CD8-positive, alpha-beta memory T cell (primary cell): ENCODE measurements at regions not wholly inside any gene's neighbourhood (a gene's known extent, or its start where the extent isn't known, plus 50 kb on each side); places are given as distances from the start of the nearest gene placed in this dataset.

ENCODE experiments used
- CTCF ChIA-PET: fragments of 350-600 bp; sonication (Branson Sonifier 250); formaldehyde crosslinking; loops from one replicate; lab custom pipeline; 2021; ENCODE audit warnings: antibody characterized with exemption; lab: Charles Lee
- POLR2A ChIA-PET: fragments of 350-600 bp; sonication (Branson Sonifier 250); formaldehyde crosslinking; loops from one replicate; lab custom pipeline; 2021; ENCODE audit warnings: antibody characterized with exemption; lab: Charles Lee
- DNase-seq, 5 donors: peaks; one replicate each; pipeline versions ENCODE4 v3.0.0 to v3.0.0-alpha.2; 2020 to 2022; ENCODE audit warnings: mixed read lengths in 1 of 5
- H3K27ac ChIP-seq: one replicate; pipeline ENCODE4 v1.7.0; 2013; ENCODE audit warnings: low read depth, mild to moderate bottlenecking, low read length, moderate library complexity
- H3K27me3 ChIP-seq: 2 replicates; pipeline ENCODE4 v1.7.0; 2013; ENCODE audit warnings: low read length, mild to moderate bottlenecking; ENCODE audit not compliant: insufficient read depth, poor library complexity, severe bottlenecking
- H3K36me3 ChIP-seq: 2 replicates; pipeline ENCODE4 v1.7.0; 2013; ENCODE audit warnings: mild to moderate bottlenecking, low read length, moderate library complexity; ENCODE audit not compliant: insufficient read depth
- H3K4me1 ChIP-seq: 2 replicates; pipeline ENCODE4 v1.7.0; 2013; ENCODE audit warnings: mild to moderate bottlenecking, low read length, moderate library complexity; ENCODE audit not compliant: insufficient read depth
- H3K4me3 ChIP-seq: 2 replicates; pipeline ENCODE4 v1.7.0; 2013; ENCODE audit warnings: mild to moderate bottlenecking, low read length
- H3K9me3 ChIP-seq: 2 replicates; pipeline ENCODE4 v1.7.0; 2013; ENCODE audit warnings: mild to moderate bottlenecking, low read length
- H3K27ac Mint-ChIP-seq, 8 donors: one replicate each; pipeline ENCODE4 v1.8.0; 2020 to 2021; ENCODE audit warnings: mixed read lengths in 8 of 8, mild to moderate bottlenecking in 6 of 8, inconsistent platforms in 3 of 8, moderate library complexity in 3 of 8
- H3K27me3 Mint-ChIP-seq, 2 donors: one replicate each; pipeline ENCODE4 v1.8.0; 2020 to 2021; ENCODE audit warnings: mixed read lengths in 2 of 2, mild to moderate bottlenecking in 1 of 2, moderate library complexity in 1 of 2
- H3K36me3 Mint-ChIP-seq, 3 donors: one replicate each; pipeline ENCODE4 v1.8.0; 2020 to 2021; ENCODE audit warnings: mixed read lengths in 3 of 3, inconsistent platforms in 1 of 3, mild to moderate bottlenecking in 1 of 3
- H3K4me1 Mint-ChIP-seq, 3 donors: one replicate each; pipeline ENCODE4 v1.8.0; 2020 to 2021; ENCODE audit warnings: mixed read lengths in 3 of 3, inconsistent platforms in 1 of 3, mild to moderate bottlenecking in 1 of 3
- H3K4me3 Mint-ChIP-seq, 7 donors: one replicate each; pipeline ENCODE4 v1.8.0; 2020 to 2021; ENCODE audit warnings: mixed read lengths in 7 of 7, mild to moderate bottlenecking in 6 of 7, moderate library complexity in 4 of 7, inconsistent platforms in 2 of 7
- H3K9me3 Mint-ChIP-seq, 5 donors: one replicate each; pipeline ENCODE4 v1.8.0; 2020 to 2022; ENCODE audit warnings: mixed read lengths in 5 of 5, mild to moderate bottlenecking in 3 of 5, moderate library complexity in 2 of 5, inconsistent platforms in 1 of 5

- Histone ChIP-seq H3K9me3 (no peaks in the 10 kb centered on the region), H3K4me3 (no peak overlapping the region), H3K4me1 (no peaks in the 10 kb centered on the region), H3K27me3 (no peaks in the 10 kb centered on the region), H3K36me3 (no peaks in the 10 kb centered on the region), H3K27ac (no peak overlapping the region)
- Mint-ChIP-seq H3K9me3 (no peaks in the 10 kb centered on the region), H3K36me3 (no peaks in the 10 kb centered on the region), H3K4me1 (no peaks in the 10 kb centered on the region), H3K27me3 (no peaks in the 10 kb centered on the region), H3K27ac (no peak overlapping the region), H3K4me3 (no peak overlapping the region)
- CTCF ChIA-PET = no interaction called here
- DNase-seq = no peak
- POLR2A ChIA-PET = no interaction called here
These were observed 513.1 kb upstream of the CBLB start for GRCh38 chr3:106381939-106382335.

- ChIA-PET CTCF (no interaction called here), POLR2A (no interaction called here)
- Histone ChIP-seq H3K36me3 (no peaks in the 10 kb centered on the region), H3K27me3 (no peaks in the 10 kb centered on the region), H3K9me3 (no peaks in the 10 kb centered on the region), H3K4me3 (no peak overlapping the region), H3K27ac (no peak overlapping the region), H3K4me1 (no peaks in the 10 kb centered on the region)
- H3K4me1 Mint-ChIP-seq = no peaks in the 10 kb centered on the region
- H3K27ac Mint-ChIP-seq = no peak overlapping the region
- H3K9me3 Mint-ChIP-seq = no peaks in the 10 kb centered on the region
- no peak for DNase-seq
- H3K4me3 Mint-ChIP-seq = no peak overlapping the region
- peaks cover 0 to 1% of the 10 kb centered on the region in 2 donors for H3K27me3 Mint-ChIP-seq
- no peaks in the 10 kb centered on the region for H3K36me3 Mint-ChIP-seq
These were observed 517.2 kb upstream of the CBLB start for GRCh38 chr3:106386050-106386449.

- H3K9me3 Mint-ChIP-seq = no peaks in the 10 kb centered on the region
- DNase-seq = no peak
- no peaks in the 10 kb centered on the region for H3K4me1 Mint-ChIP-seq
- no peak overlapping the region for H3K4me3 Mint-ChIP-seq
- H3K36me3 ChIP-seq = no peaks in the 10 kb centered on the region
- no peaks in the 10 kb centered on the region for H3K4me1 ChIP-seq
- H3K9me3 ChIP-seq = no peaks in the 10 kb centered on the region
- ChIA-PET POLR2A (no interaction called here), CTCF (no interaction called here)
- no peak overlapping the region for H3K27ac ChIP-seq
- H3K4me3 ChIP-seq = no peak overlapping the region
- no peak overlapping the region for H3K27ac Mint-ChIP-seq
- H3K36me3 Mint-ChIP-seq = no peaks in the 10 kb centered on the region
- H3K27me3 ChIP-seq = no peaks in the 10 kb centered on the region
- peaks cover 0 to 1% of the 10 kb centered on the region in 2 donors for H3K27me3 Mint-ChIP-seq
These were observed 524.1 kb upstream of the CBLB start for GRCh38 chr3:106392915-106393314.

DNA sequence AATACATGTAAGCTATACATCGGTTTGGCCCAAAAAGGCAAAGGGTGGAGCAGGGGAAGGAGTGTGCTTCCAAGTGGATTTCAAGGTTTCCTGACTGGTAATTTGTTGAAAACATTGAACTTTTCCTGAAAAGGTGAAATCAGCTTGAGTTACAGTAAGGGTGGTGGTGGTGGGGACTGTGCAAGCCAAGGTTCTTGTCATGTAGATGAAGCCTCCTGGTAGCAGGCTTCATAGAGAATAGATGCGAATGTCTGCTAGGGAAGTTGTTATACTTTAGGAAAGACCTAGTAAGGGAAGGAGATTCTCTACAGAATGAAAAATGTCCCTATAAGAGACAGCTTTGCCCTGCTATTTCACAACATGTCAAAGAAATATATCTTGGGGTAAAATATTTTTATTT is 528.2 kb upstream of the CBLB start:
- Mint-ChIP-seq H3K27ac (no peak overlapping the region), H3K4me3 (no peak overlapping the region)
- POLR2A ChIA-PET = no interaction called here

DNA sequence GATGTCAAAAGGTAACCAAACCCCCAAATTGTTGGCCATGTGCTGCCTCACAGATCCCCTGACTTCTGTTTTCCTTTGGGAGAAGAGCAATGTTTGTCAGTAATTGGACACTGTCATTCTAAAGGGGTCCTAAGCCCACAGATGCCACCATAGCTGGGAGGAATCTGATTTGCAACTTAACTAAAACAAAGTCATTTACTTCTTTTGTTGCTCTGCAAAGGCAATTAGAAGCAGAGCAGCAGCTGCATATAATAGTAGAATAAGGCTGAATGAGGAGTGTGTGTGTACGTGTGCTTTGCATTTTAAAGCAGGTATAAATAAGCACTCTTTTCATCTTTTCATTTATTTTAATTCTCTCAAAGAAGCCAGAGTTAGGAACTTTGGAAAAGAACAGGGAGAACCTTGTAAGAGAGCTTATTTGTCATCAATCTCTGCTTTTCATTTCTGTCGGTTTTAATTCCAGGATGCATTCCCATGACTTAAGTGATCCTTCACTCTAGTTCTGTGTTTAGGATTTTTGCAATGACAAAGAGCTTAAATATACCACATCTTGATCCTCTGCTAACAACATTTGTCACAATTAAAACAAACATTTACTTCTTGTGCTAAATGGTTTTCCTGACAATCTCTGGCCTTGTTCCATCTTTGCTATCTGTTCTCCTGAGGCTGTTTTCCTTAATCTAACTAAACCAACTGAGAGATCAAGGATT is 530.2 kb upstream of the CBLB start:
- Mint-ChIP-seq H3K27me3 (no peaks in the 10 kb centered on the region), H3K36me3 (no peaks in the 10 kb centered on the region), H3K9me3 (no peaks in the 10 kb centered on the region), H3K4me3 (no peak overlapping the region), H3K4me1 (no peaks in the 10 kb centered on the region), H3K27ac (no peak overlapping the region)
- no peaks in the 10 kb centered on the region for H3K4me1 ChIP-seq
- no peaks in the 10 kb centered on the region for H3K27me3 ChIP-seq
- DNase-seq = no peak
- CTCF ChIA-PET = interaction anchor here (0.8 to 1.1 kb wide), 2 partner anchors 11 to 12 kb away, joined by 3 read pairs; no protein-coding TSS in a partner anchor
- POLR2A ChIA-PET = no interaction called here
- H3K9me3 ChIP-seq = no peaks in the 10 kb centered on the region
- no peak overlapping the region for H3K27ac ChIP-seq
- no peak overlapping the region for H3K4me3 ChIP-seq
- H3K36me3 ChIP-seq = no peaks in the 10 kb centered on the region

More for the DNA sequence above, 528.2 kb upstream of the CBLB start:
- Mint-ChIP-seq H3K9me3 (no peaks in the 10 kb centered on the region), H3K4me1 (no peaks in the 10 kb centered on the region), H3K36me3 (no peaks in the 10 kb centered on the region), H3K27me3 (no peaks in the 10 kb centered on the region)
- Histone ChIP-seq H3K4me3 (no peak overlapping the region), H3K36me3 (no peaks in the 10 kb centered on the region), H3K27me3 (no peaks in the 10 kb centered on the region), H3K4me1 (no peaks in the 10 kb centered on the region), H3K27ac (no peak overlapping the region), H3K9me3 (no peaks in the 10 kb centered on the region)
- CTCF ChIA-PET = interaction anchor here (1.0 kb wide), 1 partner anchor 21 kb away, joined by 3 read pairs; no protein-coding TSS in a partner anchor
- DNase-seq = no peak

- no peak overlapping the region for H3K4me3 Mint-ChIP-seq
- no peaks in the 10 kb centered on the region for H3K9me3 Mint-ChIP-seq
- H3K27me3 ChIP-seq = no peaks in the 10 kb centered on the region
- no peak overlapping the region for H3K27ac ChIP-seq
- H3K36me3 ChIP-seq = no peaks in the 10 kb centered on the region
- H3K36me3 Mint-ChIP-seq = no peaks in the 10 kb centered on the region
- H3K9me3 ChIP-seq = no peaks in the 10 kb centered on the region
- H3K27ac Mint-ChIP-seq = no peak overlapping the region
- no peaks in the 10 kb centered on the region for H3K27me3 Mint-ChIP-seq
- no peaks in the 10 kb centered on the region for H3K4me1 ChIP-seq
- ChIA-PET CTCF (interaction anchor here (0.8 kb wide), 1 partner anchor 12 kb away, joined by 3 read pairs; no protein-coding TSS in a partner anchor), POLR2A (no interaction called here)
- H3K4me1 Mint-ChIP-seq = no peaks in the 10 kb centered on the region
- DNase-seq = no peak
- no peak overlapping the region for H3K4me3 ChIP-seq
These were observed 530.9 kb upstream of the CBLB start for GRCh38 chr3:106399761-106400160.

DNA sequence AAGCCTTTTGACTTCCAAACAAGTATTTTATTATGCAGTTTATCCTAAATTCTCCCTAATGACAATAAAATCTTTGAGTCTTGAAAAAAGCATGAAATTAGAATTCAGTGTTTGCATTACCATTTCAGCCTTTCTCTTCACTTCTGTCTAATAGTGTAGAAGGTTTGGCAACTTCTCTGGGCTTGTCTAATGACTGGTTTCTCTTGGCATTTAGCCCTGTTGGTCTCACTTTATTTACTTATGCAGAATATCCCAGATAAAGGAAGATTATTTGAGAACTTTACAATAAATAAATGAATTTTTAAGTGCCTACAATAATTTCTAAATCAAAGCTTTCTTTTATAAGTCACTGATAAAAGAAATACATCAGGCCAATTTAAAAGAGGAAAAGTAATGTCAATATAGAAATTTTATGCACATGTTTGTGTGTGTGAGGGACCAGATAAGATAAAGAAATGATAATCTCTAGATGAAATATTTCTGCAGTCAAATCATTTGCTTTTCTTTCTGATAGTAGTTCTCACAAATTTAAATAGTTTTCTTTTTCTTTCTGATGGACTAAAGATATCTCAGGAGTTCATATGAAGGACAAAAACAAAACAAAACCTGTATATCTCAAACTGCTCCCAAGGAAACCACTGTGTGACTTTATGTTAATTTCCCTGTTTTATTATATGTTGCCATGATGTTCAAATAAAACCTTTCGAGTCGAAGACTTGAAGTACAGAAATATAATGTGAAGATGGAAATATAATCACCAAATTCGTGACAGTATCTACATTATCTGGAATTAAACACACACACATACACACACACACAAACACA is 533.1 kb upstream of the CBLB start:
- no peaks in the 10 kb centered on the region for H3K27me3 Mint-ChIP-seq

DNA sequence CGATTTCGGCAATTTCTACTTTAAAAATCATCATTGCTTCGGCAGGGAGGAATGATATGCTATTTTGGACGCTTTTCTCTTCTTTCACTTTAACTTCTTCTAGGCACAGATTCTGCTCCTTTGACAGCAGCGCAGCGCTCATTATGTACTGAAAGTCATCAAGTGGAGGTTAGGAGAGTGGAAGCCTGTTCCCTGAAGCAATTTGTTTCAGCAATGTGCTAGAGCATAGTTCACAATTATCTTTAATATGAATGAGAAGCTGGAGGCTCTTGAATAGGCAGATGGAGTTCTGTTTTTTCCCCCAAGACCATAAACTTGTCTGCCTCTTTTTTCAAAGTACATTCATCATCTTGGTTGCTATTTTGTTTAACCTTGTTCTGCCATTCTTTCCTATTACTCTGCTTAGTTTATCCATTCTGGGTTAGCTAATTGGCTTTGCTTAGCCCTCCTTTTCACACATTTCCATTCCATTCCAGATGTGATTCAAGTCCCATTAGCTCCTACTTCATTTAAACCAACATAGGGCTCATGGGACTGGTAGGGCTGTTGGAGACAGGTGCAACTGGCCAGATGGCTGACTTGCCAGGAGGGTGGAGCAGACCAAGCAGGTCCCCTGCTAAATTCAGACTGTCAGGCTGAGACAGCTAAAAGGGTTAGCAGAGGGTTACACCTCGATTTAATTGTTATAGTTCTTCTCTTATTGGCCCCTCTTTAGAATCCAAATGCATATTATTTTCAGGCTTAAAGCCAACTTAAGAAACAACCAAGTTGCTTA is 534.7 kb upstream of the CBLB start:
- Histone ChIP-seq H3K27me3 (no peaks in the 10 kb centered on the region), H3K4me1 (no peaks in the 10 kb centered on the region), H3K36me3 (no peaks in the 10 kb centered on the region), H3K9me3 (no peaks in the 10 kb centered on the region), H3K4me3 (no peak overlapping the region), H3K27ac (no peak overlapping the region)
- no peaks in the 10 kb centered on the region for H3K27me3 Mint-ChIP-seq
- H3K4me1 Mint-ChIP-seq = peaks cover 0 to 4% (median 3%) of the 10 kb centered on the region in 3 donors
- CTCF ChIA-PET = no interaction called here
- POLR2A ChIA-PET = no interaction called here
- H3K9me3 Mint-ChIP-seq = no peaks in the 10 kb centered on the region
- H3K27ac Mint-ChIP-seq = no peak overlapping the region
- H3K36me3 Mint-ChIP-seq = no peaks in the 10 kb centered on the region
- DNase-seq = no peak
- no peak overlapping the region for H3K4me3 Mint-ChIP-seq

More for the DNA sequence above, 533.1 kb upstream of the CBLB start:
- H3K36me3 Mint-ChIP-seq = no peaks in the 10 kb centered on the region
- no peaks in the 10 kb centered on the region for H3K27me3 ChIP-seq
- H3K9me3 ChIP-seq = no peaks in the 10 kb centered on the region
- no peak overlapping the region for H3K4me3 ChIP-seq
- CTCF ChIA-PET = no interaction called here
- H3K4me3 Mint-ChIP-seq = no peak overlapping the region
- H3K36me3 ChIP-seq = no peaks in the 10 kb centered on the region
- DNase-seq = no peak
- POLR2A ChIA-PET = no interaction called here
- no peaks in the 10 kb centered on the region for H3K4me1 Mint-ChIP-seq
- no peaks in the 10 kb centered on the region for H3K9me3 Mint-ChIP-seq
- H3K4me1 ChIP-seq = no peaks in the 10 kb centered on the region
- no peak overlapping the region for H3K27ac Mint-ChIP-seq
- no peak overlapping the region for H3K27ac ChIP-seq
